Cardiac muscle cell (in vitro differentiated cells and primary cell): ENCODE measurements at regions not wholly inside any gene's neighbourhood (a gene's known extent, or its start where the extent isn't known, plus 50 kb on each side); places are given as distances from the start of the nearest gene placed in this dataset.

Experiments used
- DNase-seq, 2 donors: peaks; one replicate each; pipeline versions ENCODE4 v3.0.0 to v3.0.0-alpha.2; 2010 to 2017; ENCODE audit warnings: low read depth in 1 of 2, low spot score in 1 of 2
- H3K27ac ChIP-seq: fragments of 200-600 bp; sonication (generic); 2 replicates; pipeline ENCODE4 v1.5.1; 2016
- H3K27me3 ChIP-seq: fragments of 200-600 bp; sonication (generic); 2 replicates; pipeline ENCODE4 v1.6.0; 2016; ENCODE audit warnings: control low read depth
- H3K36me3 ChIP-seq: fragments of 200-600 bp; sonication (generic); 2 replicates; pipeline ENCODE4 v1.5.1; 2016; ENCODE audit warnings: control low read depth
- H3K4me1 ChIP-seq: fragments of 200-600 bp; sonication (generic); 2 replicates; pipeline ENCODE4 v1.8.1; 2017; ENCODE audit warnings: low read depth, mild to moderate bottlenecking, mixed run types
- H3K4me3 ChIP-seq: fragments of 200-600 bp; sonication (generic); 2 replicates; pipeline ENCODE4 v1.5.1; 2016; ENCODE audit warnings: mild to moderate bottlenecking
- H3K9me3 ChIP-seq: fragments of 200-600 bp; sonication (generic); 2 replicates; pipeline ENCODE4 v1.5.1; 2017; ENCODE audit warnings: low read depth, mild to moderate bottlenecking, control low read depth
- CTCF ChIP-seq: IDR thresholded peaks from 2 replicates; pipeline ENCODE4 v1.5.1; 2012; ENCODE audit warnings: low read depth, mild to moderate bottlenecking, low read length

- no peak for TF ChIP-seq CTCF
- no peaks in the 10 kb centered on the region for H3K4me1 ChIP-seq
- no peak for DNase-seq
- H3K27me3 ChIP-seq, result no peaks in the 10 kb centered on the region
- H3K9me3 ChIP-seq, result no peaks in the 10 kb centered on the region
- H3K4me3 ChIP-seq, result no peak overlapping the region
- H3K36me3 ChIP-seq, result no peaks in the 10 kb centered on the region
- no peak overlapping the region for H3K27ac ChIP-seq
These were observed 555.0 kb upstream of the ADGRB3 start for GRCh38 chr6:68080074-68080473.

GRCh38 chr6:68077661-68078060 is 557.4 kb upstream of the ADGRB3 start:
- Histone ChIP-seq H3K36me3 (no peaks in the 10 kb centered on the region), H3K27ac (no peak overlapping the region), H3K4me1 (no peaks in the 10 kb centered on the region), H3K27me3 (no peaks in the 10 kb centered on the region), H3K9me3 (no peaks in the 10 kb centered on the region), H3K4me3 (no peak overlapping the region)
- DNase-seq, result no peak
- TF ChIP-seq CTCF, result no peak

GRCh38 chr6:68071740-68072139 is 563.3 kb upstream of the ADGRB3 start:
- Histone ChIP-seq H3K27ac (no peak overlapping the region), H3K9me3 (no peaks in the 10 kb centered on the region), H3K4me1 (no peaks in the 10 kb centered on the region)

GRCh38 chr6:68069921-68070710 is 565.0 kb upstream of the ADGRB3 start:
- Histone ChIP-seq H3K27ac (no peak overlapping the region), H3K4me1 (no peaks in the 10 kb centered on the region), H3K36me3 (no peaks in the 10 kb centered on the region), H3K27me3 (no peaks in the 10 kb centered on the region), H3K4me3 (no peak overlapping the region), H3K9me3 (no peaks in the 10 kb centered on the region)
- DNase-seq, result no peak
- no peak for TF ChIP-seq CTCF

More at GRCh38 chr6:68071740-68072139, 563.3 kb upstream of the ADGRB3 start:
- H3K27me3 ChIP-seq, result no peaks in the 10 kb centered on the region
- peak in 1 of 2 donors; percentile 14 for DNase-seq
- H3K36me3 ChIP-seq, result no peaks in the 10 kb centered on the region
- no peak overlapping the region for H3K4me3 ChIP-seq
- TF ChIP-seq CTCF, result no peak

- Histone ChIP-seq H3K4me1 (no peaks in the 10 kb centered on the region), H3K27ac (no peak overlapping the region), H3K4me3 (no peak overlapping the region), H3K27me3 (no peaks in the 10 kb centered on the region), H3K36me3 (no peaks in the 10 kb centered on the region), H3K9me3 (no peaks in the 10 kb centered on the region)
- peak in 1 of 2 donors; percentile 51 for DNase-seq
- TF ChIP-seq CTCF, result no peak
These were observed 575.2 kb upstream of the ADGRB3 start for GRCh38 chr6:68059899-68060298.
